ENCODE measurements at regions not wholly inside any gene's neighbourhood (a gene's known extent, or its start where the extent isn't known, plus 50 kb on each side); places are given as distances from the start of the nearest gene placed in this dataset.
"Not testable (repeated sequence)": the region's sequence is repeated elsewhere in the genome, so short reads cannot be mapped to it uniquely, and the experiment has no call there.

GRCh38 chr18:9009703-9010488, 92.6 kb upstream of the NDUFV2 start:
- Mint-ChIP-seq H3K27ac (no peak overlapping the region), H3K9me3 (peaks cover 0 to 4% (median 0%) of the 10 kb centered on the region in 3 donors), H3K27me3 (peaks cover 3% of the 10 kb centered on the region), H3K36me3 (peaks cover 1% of the 10 kb centered on the region), H3K4me3 (no peak overlapping the region), H3K4me1 (peaks cover 0 to 2% (median 0%) of the 10 kb centered on the region in 3 donors)

GRCh38 chr18:9011431-9011830, 91.1 kb upstream of the NDUFV2 start:
- Mint-ChIP-seq H3K36me3 (peaks cover 1% of the 10 kb centered on the region), H3K27ac (no peak overlapping the region), H3K9me3 (peaks cover 0 to 4% (median 0%) of the 10 kb centered on the region in 3 donors), H3K27me3 (peaks cover 3% of the 10 kb centered on the region), H3K4me1 (peaks cover 0 to 2% (median 0%) of the 10 kb centered on the region in 3 donors), H3K4me3 (peak overlapping the region in 1 of 4 donors; percentile 66)

- peaks cover 0 to 2% (median 0%) of the 10 kb centered on the region in 3 donors for H3K9me3 Mint-ChIP-seq
- no peak overlapping the region for H3K4me3 Mint-ChIP-seq
- H3K36me3 Mint-ChIP-seq: peaks cover 1% of the 10 kb centered on the region
- peaks cover 3% of the 10 kb centered on the region for H3K27me3 Mint-ChIP-seq
- no peak overlapping the region for H3K27ac Mint-ChIP-seq
- peaks cover 0 to 5% (median 5%) of the 10 kb centered on the region in 3 donors for H3K4me1 Mint-ChIP-seq
These were observed 88.5 kb upstream of the NDUFV2 start for GRCh38 chr18:9013926-9014373.

GRCh38 chr18:9015689-9016088, 86.8 kb upstream of the NDUFV2 start:
- H3K27me3 Mint-ChIP-seq: no peaks in the 10 kb centered on the region
- peaks cover 0 to 5% (median 5%) of the 10 kb centered on the region in 3 donors for H3K4me1 Mint-ChIP-seq
- H3K4me3 Mint-ChIP-seq: no peak overlapping the region
- H3K36me3 Mint-ChIP-seq: peaks cover 1% of the 10 kb centered on the region
- H3K27ac Mint-ChIP-seq: no peak overlapping the region
- peaks cover 0 to 4% (median 0%) of the 10 kb centered on the region in 3 donors for H3K9me3 Mint-ChIP-seq

- Mint-ChIP-seq H3K9me3 (peaks cover 0 to 4% (median 0%) of the 10 kb centered on the region in 3 donors), H3K4me3 (peak overlapping the region; percentile 42 to 94 (median 88)), H3K27me3 (no peaks in the 10 kb centered on the region), H3K4me1 (peaks cover 0 to 5% (median 5%) of the 10 kb centered on the region in 3 donors), H3K36me3 (peaks cover 1% of the 10 kb centered on the region), H3K27ac (no peak overlapping the region)
These were observed 85.8 kb upstream of the NDUFV2 start for GRCh38 chr18:9016633-9017166.

GRCh38 chr18:9017167-9017904, 85.2 kb upstream of the NDUFV2 start:
- Mint-ChIP-seq H3K9me3 (peaks cover 0 to 4% (median 0%) of the 10 kb centered on the region in 3 donors), H3K27ac (peak overlapping the region in 2 of 3 donors; percentile 59 to 73), H3K36me3 (peaks cover 1% of the 10 kb centered on the region), H3K4me1 (peaks cover 0 to 5% (median 5%) of the 10 kb centered on the region in 3 donors), H3K27me3 (no peaks in the 10 kb centered on the region), H3K4me3 (peak overlapping the region; percentile 75 to 94 (median 88))

- H3K36me3 Mint-ChIP-seq: no peaks in the 10 kb centered on the region
- H3K27me3 Mint-ChIP-seq: no peaks in the 10 kb centered on the region
- H3K4me1 Mint-ChIP-seq: peaks cover 0 to 5% (median 5%) of the 10 kb centered on the region in 3 donors
- H3K27ac Mint-ChIP-seq: peak overlapping the region in 1 of 3 donors; percentile 73
- peak overlapping the region in 1 of 4 donors; percentile 44 for H3K4me3 Mint-ChIP-seq
- H3K9me3 Mint-ChIP-seq: peaks cover 0 to 4% (median 0%) of the 10 kb centered on the region in 3 donors
These were observed 84.6 kb upstream of the NDUFV2 start for GRCh38 chr18:9017905-9018227.

GRCh38 chr18:9019135-9019534, 83.4 kb upstream of the NDUFV2 start:
- H3K4me1 Mint-ChIP-seq: peaks cover 0 to 5% (median 5%) of the 10 kb centered on the region in 3 donors
- H3K36me3 Mint-ChIP-seq: no peaks in the 10 kb centered on the region
- no peaks in the 10 kb centered on the region for H3K27me3 Mint-ChIP-seq
- H3K9me3 Mint-ChIP-seq: peaks cover 0 to 4% (median 0%) of the 10 kb centered on the region in 3 donors
- H3K27ac Mint-ChIP-seq: no peak overlapping the region
- no peak overlapping the region for H3K4me3 Mint-ChIP-seq

- H3K4me1 Mint-ChIP-seq: peaks cover 0 to 5% (median 5%) of the 10 kb centered on the region in 3 donors
- H3K27ac Mint-ChIP-seq: no peak overlapping the region
- H3K36me3 Mint-ChIP-seq: no peaks in the 10 kb centered on the region
- no peak overlapping the region for H3K4me3 Mint-ChIP-seq
- H3K27me3 Mint-ChIP-seq: peaks cover 2% of the 10 kb centered on the region
- H3K9me3 Mint-ChIP-seq: peaks cover 0 to 4% (median 0%) of the 10 kb centered on the region in 3 donors
These were observed 82.3 kb upstream of the NDUFV2 start for GRCh38 chr18:9020221-9020620.

- Mint-ChIP-seq H3K4me1 (peaks cover 0 to 5% (median 5%) of the 10 kb centered on the region in 3 donors), H3K27ac (no peak overlapping the region), H3K9me3 (peaks cover 0 to 4% (median 0%) of the 10 kb centered on the region in 3 donors), H3K4me3 (no peak overlapping the region), H3K36me3 (no peaks in the 10 kb centered on the region), H3K27me3 (peaks cover 2% of the 10 kb centered on the region)
These were observed 81.0 kb upstream of the NDUFV2 start for GRCh38 chr18:9021458-9021857.

- Mint-ChIP-seq H3K27me3 (peaks cover 2% of the 10 kb centered on the region), H3K4me3 (no peak overlapping the region), H3K36me3 (no peaks in the 10 kb centered on the region), H3K9me3 (peaks cover 0 to 4% (median 0%) of the 10 kb centered on the region in 3 donors), H3K4me1 (peaks cover 0 to 4% (median 0%) of the 10 kb centered on the region in 3 donors), H3K27ac (no peak overlapping the region)
These were observed 79.9 kb upstream of the NDUFV2 start for GRCh38 chr18:9022397-9023155.

- not testable (repeated sequence) for H3K4me3 Mint-ChIP-seq, H3K27ac Mint-ChIP-seq, H3K4me1 Mint-ChIP-seq, H3K36me3 Mint-ChIP-seq, H3K9me3 Mint-ChIP-seq, H3K27me3 Mint-ChIP-seq
These were observed 78.4 kb upstream of the NDUFV2 start for GRCh38 chr18:9024031-9024646.

GRCh38 chr18:9025091-9025838, 77.2 kb upstream of the NDUFV2 start:
- no peaks in the 10 kb centered on the region for H3K9me3 Mint-ChIP-seq
- H3K4me1 Mint-ChIP-seq: no peaks in the 10 kb centered on the region
- peaks cover 2% of the 10 kb centered on the region for H3K27me3 Mint-ChIP-seq
- no peak overlapping the region for H3K27ac Mint-ChIP-seq
- H3K4me3 Mint-ChIP-seq: no peak overlapping the region
- H3K36me3 Mint-ChIP-seq: no peaks in the 10 kb centered on the region

- Mint-ChIP-seq H3K4me1 (no peaks in the 10 kb centered on the region), H3K4me3 (no peak overlapping the region), H3K36me3 (no peaks in the 10 kb centered on the region), H3K27ac (no peak overlapping the region), H3K9me3 (no peaks in the 10 kb centered on the region), H3K27me3 (peaks cover 2% of the 10 kb centered on the region)
These were observed 73.4 kb upstream of the NDUFV2 start for GRCh38 chr18:9029131-9029530.
